SU-DHL-6 (cell line): ENCODE measurements at regions not wholly inside any gene's neighbourhood (a gene's known extent, or its start where the extent isn't known, plus 50 kb on each side); places are given as distances from the start of the nearest gene placed in this dataset.

Experiments used
- H2AFZ ChIP-seq: fragments of 200-600 bp; sonication (generic); 2 replicates; pipeline ENCODE4 v1.6.1; 2014; ENCODE audit warnings: low read depth, mild to moderate bottlenecking, moderate library complexity, mixed read lengths, antibody characterized with exemption, low read length; ENCODE audit not compliant: severe bottlenecking
- H3F3A ChIP-seq: fragments of 200-600 bp; shearing (Covaris generic); 2 replicates; pipeline ENCODE4 v1.6.0; 2016; ENCODE audit warnings: antibody characterized with exemption, mild to moderate bottlenecking; ENCODE audit not compliant: insufficient read depth
- H3K27ac ChIP-seq: fragments of 200-600 bp; sonication (generic); 2 replicates; pipeline ENCODE4 v1.5.1; 2016; ENCODE audit warnings: low read depth, mild to moderate bottlenecking, low read length, moderate library complexity, mixed read lengths
- H3K27me3 ChIP-seq: fragments of 200-600 bp; sonication (generic), shearing (Covaris generic); 2 replicates; pipeline ENCODE4 v1.6.0; 2014; ENCODE audit warnings: mild to moderate bottlenecking, low read length
- H3K36me3 ChIP-seq: fragments of 200-600 bp; sonication (generic); 2 replicates; pipeline ENCODE4 v1.6.1; 2014; ENCODE audit warnings: mild to moderate bottlenecking, low read length, mixed read lengths
- H3K4me2 ChIP-seq: fragments of 300-600, 200-600 bp; shearing (Covaris generic), sonication (generic); 2 replicates; pipeline ENCODE4 v1.6.0; 2014; ENCODE audit warnings: low read length, low read depth, mild to moderate bottlenecking; ENCODE audit not compliant: poor library complexity, severe bottlenecking
- H3K4me3 ChIP-seq: fragments of 200-600 bp; sonication (generic); 2 replicates; pipeline ENCODE4 v1.5.1; 2014; ENCODE audit warnings: antibody characterized with exemption, low read length, mild to moderate bottlenecking, mixed read lengths; ENCODE audit not compliant: insufficient read depth, poor library complexity, severe bottlenecking
- H3K79me2 ChIP-seq: fragments of 200-600 bp; sonication (generic); 2 replicates; pipeline ENCODE4 v1.6.1; 2014; ENCODE audit warnings: mild to moderate bottlenecking, low read length, moderate library complexity; ENCODE audit not compliant: insufficient read depth
- H3K9ac ChIP-seq: fragments of 200-600 bp; sonication (generic); 2 replicates; pipeline ENCODE4 v1.7.0; 2014; ENCODE audit warnings: mild to moderate bottlenecking, low read length
- H3K9me2 ChIP-seq: fragments of 200-600 bp; sonication (generic); replicated peaks from 2 replicates; pipeline ENCODE4 v1.6.1; 2014; ENCODE audit warnings: low read length; ENCODE audit not compliant: insufficient read depth
- H3K9me3 ChIP-seq: fragments of 200-600 bp; sonication (generic); 2 replicates; pipeline ENCODE4 v1.6.1; 2014; ENCODE audit warnings: low read length, mixed read lengths; ENCODE audit not compliant: insufficient read depth
- H4K20me1 ChIP-seq: fragments of 200-600 bp; sonication (generic); 2 replicates; pipeline ENCODE4 v1.6.1; 2014; ENCODE audit warnings: low read depth, mild to moderate bottlenecking, antibody characterized with exemption, low read length, moderate library complexity, mixed read lengths
- EZH2phosphoT487 ChIP-seq: fragments of 200-600 bp; sonication (generic), shearing (Covaris generic); conservative IDR thresholded peaks from 2 replicates; pipeline ENCODE4 v1.6.1; 2018; ENCODE audit warnings: mild to moderate bottlenecking, antibody characterized with exemption, low read length, moderate library complexity, mixed read lengths
- TF ChIP-seq, protein P1 (sequence below): fragments of 200-600 bp; sonication (generic); IDR thresholded peaks from one replicate; pipeline ENCODE4 v1.5.1; 2017; ENCODE audit warnings: antibody characterized with exemption, mild to moderate bottlenecking, low read length, moderate library complexity; ENCODE audit not compliant: insufficient read depth, poor library complexity, severe bottlenecking

DNA sequence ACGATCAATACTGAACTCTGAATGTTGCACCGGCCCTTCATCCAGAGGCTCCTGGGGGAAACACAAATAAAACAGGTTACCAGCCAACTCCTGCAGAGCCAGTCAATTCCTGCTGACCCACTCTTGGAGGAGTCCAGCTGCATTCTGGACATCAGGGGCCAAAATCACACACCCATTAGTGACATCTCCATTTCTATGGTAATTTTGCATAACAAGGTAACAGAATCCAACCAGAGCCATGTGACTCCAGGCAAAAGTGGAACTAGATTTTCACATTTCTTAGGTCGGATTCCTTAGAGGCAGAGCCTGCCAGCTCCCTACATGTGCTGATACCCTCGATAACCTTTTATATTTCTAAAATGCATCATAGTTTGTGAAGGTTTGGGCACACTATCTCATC lies 119.2 kb upstream of the CTNNB1 start:
- Histone ChIP-seq H3K9me3 (no peaks in the 10 kb centered on the region), H3K9ac (no peak overlapping the region), H3K4me2 (no peak overlapping the region), H2AFZ (no peak overlapping the region), H3K79me2 (no peaks in the 10 kb centered on the region), H3F3A (no peaks in the 10 kb centered on the region), H4K20me1 (no peaks in the 10 kb centered on the region), H3K27me3 (no peaks in the 10 kb centered on the region), H3K9me2 (no peaks in the 10 kb centered on the region), H3K36me3 (no peaks in the 10 kb centered on the region), H3K4me3 (no peak overlapping the region), H3K27ac (no peak overlapping the region)
- TF ChIP-seq, protein P1, sequence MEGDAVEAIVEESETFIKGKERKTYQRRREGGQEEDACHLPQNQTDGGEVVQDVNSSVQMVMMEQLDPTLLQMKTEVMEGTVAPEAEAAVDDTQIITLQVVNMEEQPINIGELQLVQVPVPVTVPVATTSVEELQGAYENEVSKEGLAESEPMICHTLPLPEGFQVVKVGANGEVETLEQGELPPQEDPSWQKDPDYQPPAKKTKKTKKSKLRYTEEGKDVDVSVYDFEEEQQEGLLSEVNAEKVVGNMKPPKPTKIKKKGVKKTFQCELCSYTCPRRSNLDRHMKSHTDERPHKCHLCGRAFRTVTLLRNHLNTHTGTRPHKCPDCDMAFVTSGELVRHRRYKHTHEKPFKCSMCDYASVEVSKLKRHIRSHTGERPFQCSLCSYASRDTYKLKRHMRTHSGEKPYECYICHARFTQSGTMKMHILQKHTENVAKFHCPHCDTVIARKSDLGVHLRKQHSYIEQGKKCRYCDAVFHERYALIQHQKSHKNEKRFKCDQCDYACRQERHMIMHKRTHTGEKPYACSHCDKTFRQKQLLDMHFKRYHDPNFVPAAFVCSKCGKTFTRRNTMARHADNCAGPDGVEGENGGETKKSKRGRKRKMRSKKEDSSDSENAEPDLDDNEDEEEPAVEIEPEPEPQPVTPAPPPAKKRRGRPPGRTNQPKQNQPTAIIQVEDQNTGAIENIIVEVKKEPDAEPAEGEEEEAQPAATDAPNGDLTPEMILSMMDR = no peak
- no peak for TF ChIP-seq EZH2phosphoT487

GRCh38 chr3:41088882-41089281 lies 110.4 kb upstream of the CTNNB1 start:
- Histone ChIP-seq H3K9ac (no peak overlapping the region), H2AFZ (no peak overlapping the region), H4K20me1 (no peaks in the 10 kb centered on the region), H3K4me3 (no peak overlapping the region), H3K27me3 (no peaks in the 10 kb centered on the region), H3K36me3 (no peaks in the 10 kb centered on the region), H3K27ac (no peak overlapping the region), H3K79me2 (no peaks in the 10 kb centered on the region), H3K9me3 (no peaks in the 10 kb centered on the region), H3F3A (no peaks in the 10 kb centered on the region), H3K9me2 (no peaks in the 10 kb centered on the region), H3K4me2 (no peak overlapping the region)
- TF ChIP-seq, protein P1 = no peak
- TF ChIP-seq EZH2phosphoT487 = no peak

GRCh38 chr3:41089566-41089965 lies 109.7 kb upstream of the CTNNB1 start:
- Histone ChIP-seq H3K79me2 (no peaks in the 10 kb centered on the region), H2AFZ (no peak overlapping the region), H3K4me3 (no peak overlapping the region), H4K20me1 (no peaks in the 10 kb centered on the region), H3K27ac (no peak overlapping the region), H3K36me3 (no peaks in the 10 kb centered on the region), H3K9ac (no peak overlapping the region), H3K9me3 (no peaks in the 10 kb centered on the region), H3K27me3 (no peaks in the 10 kb centered on the region), H3K9me2 (no peaks in the 10 kb centered on the region), H3K4me2 (no peak overlapping the region), H3F3A (no peaks in the 10 kb centered on the region)
- TF ChIP-seq, protein P1 = no peak
- no peak for TF ChIP-seq EZH2phosphoT487

DNA sequence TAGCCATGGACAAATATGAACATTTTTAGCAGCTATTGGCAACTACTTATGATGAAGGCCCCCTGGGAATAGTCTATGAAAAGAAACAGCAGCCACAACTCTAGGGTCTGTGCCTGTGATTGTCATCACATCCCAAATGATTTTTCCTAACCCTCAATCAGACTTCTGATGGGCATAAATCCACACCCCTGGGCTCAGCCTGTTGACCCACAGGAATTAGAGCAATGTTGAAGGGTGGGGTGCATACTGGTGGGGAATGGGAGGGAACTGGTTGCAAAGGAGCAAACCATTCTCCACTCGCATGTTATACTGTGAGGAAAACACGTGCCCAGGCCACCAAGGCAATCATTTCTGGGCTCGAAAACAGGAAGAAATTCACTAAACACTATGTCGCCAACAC lies 106.5 kb upstream of the CTNNB1 start:
- Histone ChIP-seq H3K9me2 (no peaks in the 10 kb centered on the region), H4K20me1 (no peaks in the 10 kb centered on the region), H3K79me2 (no peaks in the 10 kb centered on the region), H3K4me3 (no peak overlapping the region), H3K36me3 (no peaks in the 10 kb centered on the region), H3K27me3 (no peaks in the 10 kb centered on the region), H3K9ac (no peak overlapping the region), H3K4me2 (no peak overlapping the region), H3K9me3 (no peaks in the 10 kb centered on the region), H3F3A (no peaks in the 10 kb centered on the region), H2AFZ (no peak overlapping the region), H3K27ac (no peak overlapping the region)
- no peak for TF ChIP-seq EZH2phosphoT487
- TF ChIP-seq, protein P1 = no peak
